Subcutaneous abdominal adipose tissue (tissue), 5 donors: ENCODE measurements at regions not wholly inside any gene's neighbourhood (a gene's known extent, or its start where the extent isn't known, plus 50 kb on each side); places are given as distances from the start of the nearest gene placed in this dataset.
A peak's percentile ranks its signal among the peaks of the same experiment; 100 is the strongest.

Experiments used
- H3K27ac ChIP-seq: one replicate; pipeline ENCODE4 v1.7.0; 2013; ENCODE audit warnings: low read depth, mild to moderate bottlenecking, inconsistent platforms, low read length, moderate library complexity
- H3K27me3 ChIP-seq, 5 donors: one replicate each; pipeline ENCODE4 v1.7.0; 2013; ENCODE audit warnings: low read length in 5 of 5, inconsistent platforms in 1 of 5; ENCODE audit not compliant: control insufficient read depth in 5 of 5, insufficient read depth in 4 of 5
- H3K36me3 ChIP-seq, 5 donors: one replicate each; pipeline ENCODE4 v1.7.0; 2013; ENCODE audit warnings: low read length in 5 of 5; ENCODE audit not compliant: control insufficient read depth in 5 of 5, insufficient read depth in 5 of 5
- H3K4me1 ChIP-seq, 5 donors: one replicate each; pipeline ENCODE4 v1.7.0; 2013; ENCODE audit warnings: low read length in 5 of 5, mild to moderate bottlenecking in 3 of 5, moderate library complexity in 1 of 5; ENCODE audit not compliant: control insufficient read depth in 5 of 5, insufficient read depth in 5 of 5
- H3K4me3 ChIP-seq, 5 donors: one replicate each; pipeline ENCODE4 v1.7.0; 2013; ENCODE audit warnings: low read length in 5 of 5, low read depth in 1 of 5
- H3K9ac ChIP-seq, 5 donors: one replicate each; pipeline ENCODE4 v1.7.0; 2013; ENCODE audit warnings: low read length in 5 of 5, mild to moderate bottlenecking in 4 of 5, moderate library complexity in 3 of 5
- H3K9me3 ChIP-seq, 5 donors: one replicate each; pipeline ENCODE4 v1.7.0; 2013; ENCODE audit warnings: low read length in 5 of 5; ENCODE audit not compliant: control insufficient read depth in 5 of 5
- donor health status: healthy.
- donor health status: healthy.
- donor health status: healthy.
- donor health status: healthy.
- donor health status: healthy.

GRCh38 chr4:26086621-26087441 lies 172.8 kb downstream of the SMIM20 start:
- Histone ChIP-seq H3K36me3 (no peaks in the 10 kb centered on the region), H3K4me1 (peaks cover 4 to 57% (median 39%) of the 10 kb centered on the region in 5 donors)

GRCh38 chr4:26088433-26088928 lies 174.5 kb downstream of the SMIM20 start:
- H3K27ac ChIP-seq: peak overlapping the region; percentile 28
- H3K36me3 ChIP-seq: no peaks in the 10 kb centered on the region
- H3K9me3 ChIP-seq: peaks cover 0 to 10% (median 4%) of the 10 kb centered on the region in 5 donors

More at GRCh38 chr4:26086621-26087441, 172.8 kb downstream of the SMIM20 start:
- peaks cover 0 to 10% (median 4%) of the 10 kb centered on the region in 5 donors for H3K9me3 ChIP-seq
- H3K27me3 ChIP-seq: peaks cover 0 to 5% (median 3%) of the 10 kb centered on the region in 5 donors
- peak overlapping the region; percentile 28 for H3K27ac ChIP-seq
- H3K9ac ChIP-seq: no peak overlapping the region
- no peak overlapping the region for H3K4me3 ChIP-seq

GRCh38 chr4:26093551-26093950 lies 179.5 kb downstream of the SMIM20 start:
- Histone ChIP-seq H3K9me3 (peaks cover 1 to 10% (median 4%) of the 10 kb centered on the region in 5 donors), H3K27me3 (no peaks in the 10 kb centered on the region), H3K4me1 (peaks cover 1 to 4% (median 3%) of the 10 kb centered on the region in 5 donors), H3K9ac (no peak overlapping the region), H3K36me3 (no peaks in the 10 kb centered on the region), H3K4me3 (no peak overlapping the region), H3K27ac (no peak overlapping the region)

More at GRCh38 chr4:26088433-26088928, 174.5 kb downstream of the SMIM20 start:
- Histone ChIP-seq H3K4me1 (peaks cover 4 to 41% (median 30%) of the 10 kb centered on the region in 5 donors), H3K27me3 (peaks cover 0 to 5% (median 3%) of the 10 kb centered on the region in 5 donors), H3K4me3 (no peak overlapping the region), H3K9ac (no peak overlapping the region)

- H3K9ac ChIP-seq: no peak overlapping the region
- no peaks in the 10 kb centered on the region for H3K4me1 ChIP-seq
- H3K4me3 ChIP-seq: no peak overlapping the region
- H3K36me3 ChIP-seq: no peaks in the 10 kb centered on the region
- no peak overlapping the region for H3K27ac ChIP-seq
- H3K9me3 ChIP-seq: peaks cover 2 to 11% (median 4%) of the 10 kb centered on the region in 5 donors
- H3K27me3 ChIP-seq: no peaks in the 10 kb centered on the region
Observed at GRCh38 chr4:26094076-26094475, 180.1 kb downstream of the SMIM20 start.

- Histone ChIP-seq H3K27ac (no peak overlapping the region), H3K9me3 (peaks cover 2 to 11% (median 4%) of the 10 kb centered on the region in 5 donors), H3K4me1 (no peaks in the 10 kb centered on the region), H3K36me3 (no peaks in the 10 kb centered on the region), H3K9ac (no peak overlapping the region), H3K27me3 (no peaks in the 10 kb centered on the region), H3K4me3 (no peak overlapping the region)
Observed at GRCh38 chr4:26094911-26095310, 180.9 kb downstream of the SMIM20 start.

- H3K27ac ChIP-seq: no peak overlapping the region
- no peaks in the 10 kb centered on the region for H3K27me3 ChIP-seq
- H3K9me3 ChIP-seq: peaks cover 0 to 4% (median 2%) of the 10 kb centered on the region in 5 donors
- H3K4me1 ChIP-seq: peaks cover 0 to 3% (median 0%) of the 10 kb centered on the region in 5 donors
- no peak overlapping the region for H3K9ac ChIP-seq
- H3K36me3 ChIP-seq: no peaks in the 10 kb centered on the region
- no peak overlapping the region for H3K4me3 ChIP-seq
Observed at GRCh38 chr4:26099967-26100366, 185.9 kb downstream of the SMIM20 start.

GRCh38 chr4:26101011-26101410 lies 187.0 kb downstream of the SMIM20 start:
- peaks cover 0 to 4% (median 2%) of the 10 kb centered on the region in 5 donors for H3K9me3 ChIP-seq
- peaks cover 0 to 13% (median 8%) of the 10 kb centered on the region in 5 donors for H3K4me1 ChIP-seq
- H3K4me3 ChIP-seq: no peak overlapping the region
- H3K27ac ChIP-seq: no peak overlapping the region
- no peak overlapping the region for H3K9ac ChIP-seq
- H3K36me3 ChIP-seq: no peaks in the 10 kb centered on the region
- no peaks in the 10 kb centered on the region for H3K27me3 ChIP-seq

- no peak overlapping the region for H3K4me3 ChIP-seq
- H3K27me3 ChIP-seq: no peaks in the 10 kb centered on the region
Observed at GRCh38 chr4:26104056-26104685, 190.2 kb downstream of the SMIM20 start.

GRCh38 chr4:26105337-26105736 lies 191.3 kb downstream of the SMIM20 start:
- no peak overlapping the region for H3K4me3 ChIP-seq
- peak overlapping the region; percentile 79 for H3K27ac ChIP-seq
- no peaks in the 10 kb centered on the region for H3K9me3 ChIP-seq
- no peak overlapping the region for H3K9ac ChIP-seq
- H3K36me3 ChIP-seq: no peaks in the 10 kb centered on the region
- H3K4me1 ChIP-seq: peaks cover 0 to 28% (median 25%) of the 10 kb centered on the region in 5 donors
- H3K27me3 ChIP-seq: no peaks in the 10 kb centered on the region

More at GRCh38 chr4:26104056-26104685, 190.2 kb downstream of the SMIM20 start:
- Histone ChIP-seq H3K4me1 (peaks cover 0 to 28% (median 25%) of the 10 kb centered on the region in 5 donors), H3K9me3 (no peaks in the 10 kb centered on the region), H3K9ac (no peak overlapping the region), H3K36me3 (no peaks in the 10 kb centered on the region), H3K27ac (peak overlapping the region; percentile 27)
